Spleen (tissue), 7 donors: ENCODE measurements at regions not wholly inside any gene's neighbourhood (a gene's known extent, or its start where the extent isn't known, plus 50 kb on each side); places are given as distances from the start of the nearest gene placed in this dataset.

Source experiments
- POLR2A ChIP-seq, 3 donors: fragments of 450-650 bp; IDR thresholded peaks; one replicate each; pipeline ENCODE4 v1.5.1; 2017; ENCODE audit warnings: antibody characterized with exemption in 3 of 3, mild to moderate bottlenecking in 1 of 3
- POLR2AphosphoS5 ChIP-seq, 3 donors: sonication (generic); formaldehyde crosslinking; IDR thresholded peaks; one replicate each; pipeline ENCODE4 v1.5.1; 2017; ENCODE audit warnings: antibody characterized with exemption in 3 of 3
- TF ChIP-seq, protein P1 (sequence below), 11 experiments: fragments of 200-600 bp in 7 of 11; fragments of 450-650 bp in 4 of 11; sonication (generic) in 4 of 11; IDR thresholded peaks in 8 of 11; conservative IDR thresholded peaks in 3 of 11; 1 replicate in 7 of 11; 2 replicates in 4 of 11; pipeline versions ENCODE4 v1.4.0 to v1.8.0; 2016 to 2021; ENCODE audit warnings: antibody characterized with exemption in 11 of 11, inconsistent platforms in 4 of 11, mild to moderate bottlenecking in 1 of 11
- donor health status: DM: no; HTN: no; CAD: no; lungs with moderate emphysema.
- donor health status: DM: no; HTN: no; CAD: no.
- donor health status: DM: no; HTN: no; CAD: no.

DNA sequence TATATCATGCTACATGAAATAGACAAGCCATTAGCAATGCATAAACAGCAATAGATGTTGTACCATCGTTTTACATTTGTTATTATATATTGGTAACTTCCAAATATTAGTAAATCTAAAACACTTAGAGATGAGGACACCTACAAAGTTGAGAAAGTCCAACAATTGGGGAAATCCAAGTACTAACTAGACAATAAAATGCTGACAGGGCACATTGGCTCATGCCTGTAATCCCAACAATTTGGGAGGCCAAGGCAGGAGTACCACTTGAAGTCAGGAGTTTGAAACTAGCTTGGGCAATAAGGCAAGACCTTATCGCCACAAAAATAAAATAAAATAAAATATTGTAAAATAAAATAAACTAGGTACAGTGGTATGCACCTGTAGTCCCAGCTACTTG lies 1023.1 kb downstream of the SUCLG1 start:
- TF ChIP-seq, protein P1, sequence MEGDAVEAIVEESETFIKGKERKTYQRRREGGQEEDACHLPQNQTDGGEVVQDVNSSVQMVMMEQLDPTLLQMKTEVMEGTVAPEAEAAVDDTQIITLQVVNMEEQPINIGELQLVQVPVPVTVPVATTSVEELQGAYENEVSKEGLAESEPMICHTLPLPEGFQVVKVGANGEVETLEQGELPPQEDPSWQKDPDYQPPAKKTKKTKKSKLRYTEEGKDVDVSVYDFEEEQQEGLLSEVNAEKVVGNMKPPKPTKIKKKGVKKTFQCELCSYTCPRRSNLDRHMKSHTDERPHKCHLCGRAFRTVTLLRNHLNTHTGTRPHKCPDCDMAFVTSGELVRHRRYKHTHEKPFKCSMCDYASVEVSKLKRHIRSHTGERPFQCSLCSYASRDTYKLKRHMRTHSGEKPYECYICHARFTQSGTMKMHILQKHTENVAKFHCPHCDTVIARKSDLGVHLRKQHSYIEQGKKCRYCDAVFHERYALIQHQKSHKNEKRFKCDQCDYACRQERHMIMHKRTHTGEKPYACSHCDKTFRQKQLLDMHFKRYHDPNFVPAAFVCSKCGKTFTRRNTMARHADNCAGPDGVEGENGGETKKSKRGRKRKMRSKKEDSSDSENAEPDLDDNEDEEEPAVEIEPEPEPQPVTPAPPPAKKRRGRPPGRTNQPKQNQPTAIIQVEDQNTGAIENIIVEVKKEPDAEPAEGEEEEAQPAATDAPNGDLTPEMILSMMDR (IDR thresholded peaks at IDR 0.05 in 8 of 11, conservative IDR thresholded peaks at IDR 0.05 in 3 of 11) = no peak
- TF ChIP-seq POLR2A (IDR thresholded peaks at IDR 0.05) = no peak
- TF ChIP-seq POLR2AphosphoS5 (IDR thresholded peaks at IDR 0.05) = no peak
